ENCODE measurements at regions not wholly inside any gene's neighbourhood (a gene's known extent, or its start where the extent isn't known, plus 50 kb on each side); places are given as distances from the start of the nearest gene placed in this dataset.

GRCh38 chr11:11141065-11141464, 212.0 kb downstream of the CSNK2A3 start:
- in situ Hi-C loops (cut with HindIII; ENCODE audit: low sequenced_read_pairs) = no loop called here

- in situ Hi-C loops (cut with HindIII; ENCODE audit: low sequenced_read_pairs) = no loop called here
Measured at GRCh38 chr11:11140510-11140909, 212.5 kb downstream of the CSNK2A3 start.

- in situ Hi-C loops (cut with HindIII; ENCODE audit: low sequenced_read_pairs) = no loop called here
Measured at GRCh38 chr11:11137339-11137738, 215.7 kb downstream of the CSNK2A3 start.

- in situ Hi-C loops (cut with HindIII; ENCODE audit: low sequenced_read_pairs) = no loop called here
Measured at GRCh38 chr11:11135820-11136476, 217.1 kb downstream of the CSNK2A3 start.

GRCh38 chr11:11129118-11129517, 223.9 kb downstream of the CSNK2A3 start:
- in situ Hi-C loops (cut with HindIII; ENCODE audit: low sequenced_read_pairs) = no loop called here

- in situ Hi-C loops (cut with HindIII; ENCODE audit: low sequenced_read_pairs) = no loop called here
Measured at GRCh38 chr11:11125618-11126017, 227.4 kb downstream of the CSNK2A3 start.

- in situ Hi-C loops (cut with HindIII; ENCODE audit: low sequenced_read_pairs) = no loop called here
Measured at GRCh38 chr11:11122749-11123148, 230.3 kb downstream of the CSNK2A3 start.

GRCh38 chr11:11119917-11120316, 233.1 kb downstream of the CSNK2A3 start:
- in situ Hi-C loops (cut with HindIII; ENCODE audit: low sequenced_read_pairs) = no loop called here

- in situ Hi-C loops (cut with HindIII; ENCODE audit: low sequenced_read_pairs) = no loop called here
Measured at GRCh38 chr11:11117730-11118129, 235.3 kb downstream of the CSNK2A3 start.

GRCh38 chr11:11115475-11115874, 237.6 kb downstream of the CSNK2A3 start:
- in situ Hi-C loops (cut with HindIII; ENCODE audit: low sequenced_read_pairs) = no loop called here

- in situ Hi-C loops (cut with HindIII; ENCODE audit: low sequenced_read_pairs) = no loop called here
Measured at GRCh38 chr11:11113626-11114025, 239.4 kb downstream of the CSNK2A3 start.

GRCh38 chr11:11108026-11108425, 245.0 kb downstream of the CSNK2A3 start:
- in situ Hi-C loops (cut with HindIII; ENCODE audit: low sequenced_read_pairs) = no loop called here

GRCh38 chr11:11107076-11107723, 245.8 kb downstream of the CSNK2A3 start:
- in situ Hi-C loops (cut with HindIII; ENCODE audit: low sequenced_read_pairs) = no loop called here

GRCh38 chr11:11105361-11105760, 247.5 kb upstream of the ZBED5 start:
- in situ Hi-C loops (cut with HindIII; ENCODE audit: low sequenced_read_pairs) = no loop called here

GRCh38 chr11:11095831-11096723, 238.2 kb upstream of the ZBED5 start:
- in situ Hi-C loops (cut with HindIII; ENCODE audit: low sequenced_read_pairs) = loop anchor here (5.0 kb wide), 1 partner anchor 59 kb away; no protein-coding TSS in a partner anchor

GRCh38 chr11:11090495-11090894, 232.6 kb upstream of the ZBED5 start:
- in situ Hi-C loops (cut with HindIII; ENCODE audit: low sequenced_read_pairs) = no loop called here

GRCh38 chr11:11089805-11090204, 232.0 kb upstream of the ZBED5 start:
- in situ Hi-C loops (cut with HindIII; ENCODE audit: low sequenced_read_pairs) = no loop called here

GRCh38 chr11:11086979-11087378, 229.1 kb upstream of the ZBED5 start:
- in situ Hi-C loops (cut with HindIII; ENCODE audit: low sequenced_read_pairs) = no loop called here

GRCh38 chr11:11085580-11085979, 227.7 kb upstream of the ZBED5 start:
- in situ Hi-C loops (cut with HindIII; ENCODE audit: low sequenced_read_pairs) = no loop called here

- in situ Hi-C loops (cut with HindIII; ENCODE audit: low sequenced_read_pairs) = no loop called here
Measured at GRCh38 chr11:11084337-11084736, 226.5 kb upstream of the ZBED5 start.

GRCh38 chr11:11083441-11083840, 225.6 kb upstream of the ZBED5 start:
- in situ Hi-C loops (cut with HindIII; ENCODE audit: low sequenced_read_pairs) = no loop called here

GRCh38 chr11:11082646-11083045, 224.8 kb upstream of the ZBED5 start:
- in situ Hi-C loops (cut with HindIII; ENCODE audit: low sequenced_read_pairs) = no loop called here

Measured in endothelial cell of hepatic sinusoid (primary cell).